B cell (primary cell): ENCODE measurements at regions not wholly inside any gene's neighbourhood (a gene's known extent, or its start where the extent isn't known, plus 50 kb on each side); places are given as distances from the start of the nearest gene placed in this dataset.

Experiments
- EZH2 ChIP-seq: IDR thresholded peaks from 2 replicates; pipeline ENCODE4 v1.6.1; 2012; ENCODE audit warnings: borderline replicate concordance, low read depth, mild to moderate bottlenecking, moderate library complexity, low read length; ENCODE audit not compliant: insufficient read depth, poor library complexity, severe bottlenecking
- TF ChIP-seq, protein P1 (sequence below): fragments of 200-600 bp; IDR thresholded peaks from one replicate; pipeline ENCODE4 v1.8.0; 2022; ENCODE audit warnings: antibody characterized with exemption, mild to moderate bottlenecking

- TF ChIP-seq, protein P1, sequence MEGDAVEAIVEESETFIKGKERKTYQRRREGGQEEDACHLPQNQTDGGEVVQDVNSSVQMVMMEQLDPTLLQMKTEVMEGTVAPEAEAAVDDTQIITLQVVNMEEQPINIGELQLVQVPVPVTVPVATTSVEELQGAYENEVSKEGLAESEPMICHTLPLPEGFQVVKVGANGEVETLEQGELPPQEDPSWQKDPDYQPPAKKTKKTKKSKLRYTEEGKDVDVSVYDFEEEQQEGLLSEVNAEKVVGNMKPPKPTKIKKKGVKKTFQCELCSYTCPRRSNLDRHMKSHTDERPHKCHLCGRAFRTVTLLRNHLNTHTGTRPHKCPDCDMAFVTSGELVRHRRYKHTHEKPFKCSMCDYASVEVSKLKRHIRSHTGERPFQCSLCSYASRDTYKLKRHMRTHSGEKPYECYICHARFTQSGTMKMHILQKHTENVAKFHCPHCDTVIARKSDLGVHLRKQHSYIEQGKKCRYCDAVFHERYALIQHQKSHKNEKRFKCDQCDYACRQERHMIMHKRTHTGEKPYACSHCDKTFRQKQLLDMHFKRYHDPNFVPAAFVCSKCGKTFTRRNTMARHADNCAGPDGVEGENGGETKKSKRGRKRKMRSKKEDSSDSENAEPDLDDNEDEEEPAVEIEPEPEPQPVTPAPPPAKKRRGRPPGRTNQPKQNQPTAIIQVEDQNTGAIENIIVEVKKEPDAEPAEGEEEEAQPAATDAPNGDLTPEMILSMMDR, result no peak
- no peak for TF ChIP-seq EZH2
Measured at GRCh38 chr5:2619216-2619615, 132.3 kb downstream of the IRX2 start.
